ENCODE measurements at regions not wholly inside any gene's neighbourhood (a gene's known extent, or its start where the extent isn't known, plus 50 kb on each side); places are given as distances from the start of the nearest gene placed in this dataset.

DNA sequence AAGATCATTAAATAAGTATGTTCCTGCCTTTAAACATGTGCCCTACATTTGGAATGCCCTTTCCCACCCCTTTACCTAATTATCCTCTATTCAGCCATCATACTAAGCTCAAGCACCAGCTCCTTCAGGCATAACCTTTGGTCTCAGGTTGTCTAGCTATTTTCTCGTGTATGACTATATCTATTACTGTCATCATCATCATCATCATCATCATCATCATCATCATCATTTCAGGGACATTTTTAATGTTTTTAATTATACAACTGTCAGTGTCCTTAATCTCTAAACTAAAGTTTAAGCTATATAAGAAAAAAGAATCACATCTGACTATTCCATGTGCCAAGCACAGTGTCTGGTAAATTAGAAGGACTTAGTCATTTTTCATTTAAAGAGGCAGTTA is 214.6 kb upstream of the CTSO start:
- Histone ChIP-seq H3K18ac (ENCODE audit: low read depth, low read length) (no peak overlapping the region), H3K14ac (replicated peaks; ENCODE audit: low read depth, low read length) (no peak overlapping the region), H3K56ac (ENCODE audit: extremely low read depth, insufficient read depth, low read length) (no peak overlapping the region), H4K8ac (ENCODE audit: low read depth in 2 of 2, low read length in 2 of 2) (no peak overlapping the region), H3K4me3 (ENCODE audit: insufficient read depth, low read depth, low read length) (no peak overlapping the region), H3K27me3 (ENCODE audit: control insufficient read depth, insufficient read depth, low read length) (no peaks in the 10 kb centered on the region), H3K4me1 (ENCODE audit: control insufficient read depth, insufficient read depth, low read length) (peaks cover 5% of the 10 kb centered on the region), H3K79me1 (ENCODE audit: low read depth in 1 of 2, low read length in 2 of 2) (no peaks in the 10 kb centered on the region), H2AFZ (replicated peaks; ENCODE audit: low read length, poor library complexity) (no peak overlapping the region), H3K23ac (ENCODE audit: low read depth, low read length) (no peak overlapping the region), H2AK5ac (ENCODE audit: low read depth, low read length) (no peak overlapping the region), H3K27ac (ENCODE audit: insufficient read depth, low read length) (no peak overlapping the region), H2BK20ac (ENCODE audit: low read depth, low read length) (no peak overlapping the region), H3K4me2 (ENCODE audit: low read depth, low read length) (no peak overlapping the region), H2BK120ac (ENCODE audit: low read depth, low read length) (no peak overlapping the region), H3K9me3 (ENCODE audit: control insufficient read depth, insufficient read depth, low read length) (no peaks in the 10 kb centered on the region), H3K9ac (ENCODE audit: low read depth, low read length) (no peak overlapping the region), H3K36me3 (ENCODE audit: control insufficient read depth, insufficient read depth, low read length) (no peaks in the 10 kb centered on the region), H2BK5ac (ENCODE audit: low read depth, low read length, poor library complexity, severe bottlenecking) (no peak overlapping the region), H3K9me1 (ENCODE audit: insufficient read depth, low read length) (no peaks in the 10 kb centered on the region), H2AK9ac (replicated peaks; ENCODE audit: low read depth, low read length, poor library complexity) (no peak overlapping the region), H4K20me1 (ENCODE audit: insufficient read depth, low read length) (no peaks in the 10 kb centered on the region), H4K91ac (ENCODE audit: insufficient read depth, low read depth, low read length) (no peak overlapping the region), H3K4ac (ENCODE audit: low read depth, low read length) (no peak overlapping the region), H2BK15ac (ENCODE audit: low read depth, low read length) (no peak overlapping the region), H4K5ac (ENCODE audit: low read depth, low read length) (no peak overlapping the region)
- intact Hi-C loops (cut with micrococcal nuclease): loop anchor here (2.0 to 10.0 kb wide), 6 partner anchors 201 to 1039 kb away; partner anchors contain the start of gene PDGFC
- no CpG with 5 or more reads among the region's 1 CpG for WGBS, 2 experiments (ENCODE audit: extremely low coverage in 2 of 2, insufficient read length in 1 of 2)
- ATAC-seq (ENCODE audit: low read depth): no peak
- CTCF ChIA-PET: interaction anchor here (0.6 to 2.8 kb wide), 5 partner anchors 11 to 869 kb away, joined by 3 to 14 read pairs (median 3); no protein-coding TSS in a partner anchor
- DNase-seq: no peak
- BruUV-seq (replicated peaks): no TSS peak
- POLR2A ChIA-PET (ENCODE audit: unreplicated experiment): no interaction called here
- TF ChIP-seq FOS (IDR thresholded peaks at IDR 0.05; ENCODE audit: low read depth, low read length) (no peak), RAD21 (IDR thresholded peaks at IDR 0.05; ENCODE audit: low read length) (no peak), BHLHE40 (IDR thresholded peaks at IDR 0.05; ENCODE audit: low read depth, low read length) (no peak), SMC3 (IDR thresholded peaks at IDR 0.05; ENCODE audit: low read depth, low read length) (no peak), MXI1 (IDR thresholded peaks at IDR 0.05; ENCODE audit: borderline replicate concordance, low read depth, low read length) (no peak), CEBPB (IDR thresholded peaks at IDR 0.05; ENCODE audit: low read depth, low read length) (no peak), CHD1 (IDR thresholded peaks at IDR 0.05; ENCODE audit: low read depth, low read length) (no peak), POLR2A (IDR thresholded peaks at IDR 0.05; ENCODE audit: low read depth, low read length) (no peak), MAZ (IDR thresholded peaks at IDR 0.05; ENCODE audit: borderline replicate concordance, low read depth, low read length) (no peak)
- TF ChIP-seq, protein P1, sequence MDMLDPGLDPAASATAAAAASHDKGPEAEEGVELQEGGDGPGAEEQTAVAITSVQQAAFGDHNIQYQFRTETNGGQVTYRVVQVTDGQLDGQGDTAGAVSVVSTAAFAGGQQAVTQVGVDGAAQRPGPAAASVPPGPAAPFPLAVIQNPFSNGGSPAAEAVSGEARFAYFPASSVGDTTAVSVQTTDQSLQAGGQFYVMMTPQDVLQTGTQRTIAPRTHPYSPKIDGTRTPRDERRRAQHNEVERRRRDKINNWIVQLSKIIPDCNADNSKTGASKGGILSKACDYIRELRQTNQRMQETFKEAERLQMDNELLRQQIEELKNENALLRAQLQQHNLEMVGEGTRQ (IDR thresholded peaks at IDR 0.05; ENCODE audit: low read depth, low read length): no peak
- dilution Hi-C loops (cut with HindIII; ENCODE audit: low sequenced_read_pairs, unreplicated experiment): no loop called here
- in situ Hi-C loops (cut with MboI; ENCODE audit: low sequenced_read_pairs): loop anchor here (25.0 kb wide), 1 partner anchor 869 kb away; no protein-coding TSS in a partner anchor
